WERI-Rb-1 (cell line): ENCODE measurements at regions not wholly inside any gene's neighbourhood (a gene's known extent, or its start where the extent isn't known, plus 50 kb on each side); places are given as distances from the start of the nearest gene placed in this dataset.

Experiments
- DNase-seq: peaks from one replicate; pipeline ENCODE4 v3.0.0-alpha.2; 2020
- H3K27ac ChIP-seq: fragments of 250-450 bp; sonication (Bioruptor Pico); 2 replicates; pipeline ENCODE4 v1.5.1; 2020; ENCODE audit warnings: mild to moderate bottlenecking, moderate library complexity
- H3K27me3 ChIP-seq: fragments of 250-450 bp; sonication (Bioruptor Pico); 2 replicates; pipeline ENCODE4 v1.5.1; 2021; ENCODE audit warnings: mild to moderate bottlenecking, low read depth, moderate library complexity; ENCODE audit not compliant: insufficient read depth, severe bottlenecking
- H3K36me3 ChIP-seq: fragments of 250-450 bp; sonication (Bioruptor Pico); 2 replicates; pipeline ENCODE4 v1.5.1; 2020; ENCODE audit warnings: mild to moderate bottlenecking, moderate library complexity
- H3K4me3 ChIP-seq: 2 replicates; pipeline ENCODE4 v1.5.1; 2011; ENCODE audit warnings: low read depth, mild to moderate bottlenecking, control low read depth, low read length
- H3K9me3 ChIP-seq: fragments of 250-450 bp; sonication (Bioruptor Pico); 2 replicates; pipeline ENCODE4 v1.5.1; 2021; ENCODE audit warnings: mild to moderate bottlenecking, moderate library complexity; ENCODE audit not compliant: severe bottlenecking
- TF ChIP-seq, protein P1 (sequence below): IDR thresholded peaks from 2 replicates; pipeline ENCODE4 v1.5.1; 2011; ENCODE audit warnings: low read depth, mild to moderate bottlenecking, control low read depth, inconsistent platforms, low read length

GRCh38 chr2:23029951-23030350, 355.0 kb upstream of the KLHL29 start:
- TF ChIP-seq, protein P1, sequence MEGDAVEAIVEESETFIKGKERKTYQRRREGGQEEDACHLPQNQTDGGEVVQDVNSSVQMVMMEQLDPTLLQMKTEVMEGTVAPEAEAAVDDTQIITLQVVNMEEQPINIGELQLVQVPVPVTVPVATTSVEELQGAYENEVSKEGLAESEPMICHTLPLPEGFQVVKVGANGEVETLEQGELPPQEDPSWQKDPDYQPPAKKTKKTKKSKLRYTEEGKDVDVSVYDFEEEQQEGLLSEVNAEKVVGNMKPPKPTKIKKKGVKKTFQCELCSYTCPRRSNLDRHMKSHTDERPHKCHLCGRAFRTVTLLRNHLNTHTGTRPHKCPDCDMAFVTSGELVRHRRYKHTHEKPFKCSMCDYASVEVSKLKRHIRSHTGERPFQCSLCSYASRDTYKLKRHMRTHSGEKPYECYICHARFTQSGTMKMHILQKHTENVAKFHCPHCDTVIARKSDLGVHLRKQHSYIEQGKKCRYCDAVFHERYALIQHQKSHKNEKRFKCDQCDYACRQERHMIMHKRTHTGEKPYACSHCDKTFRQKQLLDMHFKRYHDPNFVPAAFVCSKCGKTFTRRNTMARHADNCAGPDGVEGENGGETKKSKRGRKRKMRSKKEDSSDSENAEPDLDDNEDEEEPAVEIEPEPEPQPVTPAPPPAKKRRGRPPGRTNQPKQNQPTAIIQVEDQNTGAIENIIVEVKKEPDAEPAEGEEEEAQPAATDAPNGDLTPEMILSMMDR, result no peak
- H3K36me3 ChIP-seq, result no peaks in the 10 kb centered on the region
- DNase-seq, result no peak

GRCh38 chr2:23034996-23035395, 350.0 kb upstream of the KLHL29 start:
- Histone ChIP-seq H3K4me3 (no peak overlapping the region), H3K9me3 (no peaks in the 10 kb centered on the region), H3K27me3 (no peaks in the 10 kb centered on the region), H3K27ac (no peak overlapping the region), H3K36me3 (no peaks in the 10 kb centered on the region)
- TF ChIP-seq, protein P1, result no peak
- no peak for DNase-seq

More at GRCh38 chr2:23029951-23030350, 355.0 kb upstream of the KLHL29 start:
- no peak overlapping the region for H3K27ac ChIP-seq
- no peaks in the 10 kb centered on the region for H3K9me3 ChIP-seq
- no peak overlapping the region for H3K4me3 ChIP-seq
- H3K27me3 ChIP-seq, result no peaks in the 10 kb centered on the region

DNA sequence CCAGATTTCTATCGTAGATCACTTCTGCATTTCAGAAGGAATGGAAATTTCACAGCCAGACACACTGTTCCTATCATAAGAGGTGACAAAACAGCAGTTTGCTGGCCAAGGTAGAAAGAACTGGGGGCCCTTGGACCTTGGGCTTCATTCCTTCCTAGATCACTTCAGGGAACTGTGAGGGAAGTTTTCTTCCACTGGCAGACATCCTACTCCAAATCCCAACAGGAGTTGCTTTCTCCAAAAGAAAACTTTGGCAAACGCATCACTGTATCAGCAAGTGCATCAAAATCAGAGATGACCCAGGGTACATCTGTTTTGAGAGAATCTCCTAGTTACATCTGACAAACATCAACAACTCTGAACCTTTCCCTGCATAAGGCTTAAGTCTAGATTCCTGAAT, 348.4 kb upstream of the KLHL29 start:
- TF ChIP-seq, protein P1, result no peak
- Histone ChIP-seq H3K27ac (no peak overlapping the region), H3K9me3 (no peaks in the 10 kb centered on the region), H3K36me3 (no peaks in the 10 kb centered on the region), H3K27me3 (no peaks in the 10 kb centered on the region), H3K4me3 (no peak overlapping the region)
- DNase-seq, result no peak

GRCh38 chr2:23037596-23037995, 347.4 kb upstream of the KLHL29 start:
- Histone ChIP-seq H3K27me3 (no peaks in the 10 kb centered on the region), H3K36me3 (no peaks in the 10 kb centered on the region), H3K27ac (no peak overlapping the region), H3K4me3 (no peak overlapping the region), H3K9me3 (no peaks in the 10 kb centered on the region)
- no peak for DNase-seq
- TF ChIP-seq, protein P1, result no peak

DNA sequence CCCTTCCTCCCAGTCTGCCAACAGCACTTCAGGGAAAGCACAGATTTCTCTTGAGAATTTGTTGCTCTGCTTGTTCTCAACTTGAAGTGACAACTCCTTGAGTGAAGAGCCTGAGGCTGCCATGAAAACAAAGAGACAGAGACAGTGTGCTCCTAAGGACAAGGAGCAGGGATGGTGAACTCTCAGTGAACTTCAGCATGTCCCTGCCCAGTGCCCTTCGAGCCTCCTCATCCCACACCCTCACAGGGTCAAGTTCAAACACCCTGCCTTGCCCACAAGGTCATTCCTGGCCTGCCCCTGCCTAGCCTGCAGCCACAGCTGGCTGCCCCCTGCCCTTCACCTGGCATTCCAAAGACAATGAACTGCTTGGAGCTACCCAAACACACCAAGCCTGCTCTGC, 343.5 kb upstream of the KLHL29 start:
- Histone ChIP-seq H3K9me3 (no peaks in the 10 kb centered on the region), H3K36me3 (no peaks in the 10 kb centered on the region), H3K4me3 (no peak overlapping the region), H3K27me3 (no peaks in the 10 kb centered on the region), H3K27ac (no peak overlapping the region)
- TF ChIP-seq, protein P1, result no peak
- no peak for DNase-seq

GRCh38 chr2:23042216-23042906, 342.6 kb upstream of the KLHL29 start:
- Histone ChIP-seq H3K27ac (no peak overlapping the region), H3K36me3 (no peaks in the 10 kb centered on the region)

More at GRCh38 chr2:23042216-23042906, 342.6 kb upstream of the KLHL29 start:
- Histone ChIP-seq H3K4me3 (no peak overlapping the region), H3K9me3 (no peaks in the 10 kb centered on the region), H3K27me3 (no peaks in the 10 kb centered on the region)
- TF ChIP-seq, protein P1, result no peak
- DNase-seq, result no peak
